Testis (tissue), 2 donors: ENCODE measurements at regions not wholly inside any gene's neighbourhood (a gene's known extent, or its start where the extent isn't known, plus 50 kb on each side); places are given as distances from the start of the nearest gene placed in this dataset.

ENCODE experiments used
- DNase-seq: peaks from one replicate; pipeline ENCODE4 v3.0.0-alpha.2; 2019
- H3K27ac ChIP-seq, 2 donors: fragments of 200-600 bp; sonication (generic); one replicate each; pipeline ENCODE4 v1.5.1; 2019
- H3K27me3 ChIP-seq: fragments of 200-600 bp; sonication (generic); one replicate; pipeline ENCODE4 v1.5.1; 2019
- H3K36me3 ChIP-seq: fragments of 200-600 bp; sonication (generic); one replicate; pipeline ENCODE4 v1.5.1; 2017; ENCODE audit warnings: low read depth; ENCODE audit errors: missing control alignments
- H3K4me1 ChIP-seq: fragments of 200-600 bp; sonication (generic); one replicate; pipeline ENCODE4 v1.5.1; 2019
- H3K4me3 ChIP-seq, 2 donors: fragments of 200-600 bp; sonication (generic); one replicate each; pipeline ENCODE4 v1.5.1; 2017 to 2019
- H3K9me3 ChIP-seq: fragments of 200-600 bp; sonication (generic); one replicate; pipeline ENCODE4 v1.5.1; 2017
- CTCF ChIP-seq, 3 experiments: fragments of 450-650 bp in 2 of 3; fragments of 200-600 bp in 1 of 3; sonication (generic) in 1 of 3; IDR thresholded peaks; one replicate each; pipeline ENCODE4 v1.5.1; 2016 to 2019; ENCODE audit warnings: antibody characterized with exemption in 3 of 3, mild to moderate bottlenecking in 2 of 3, moderate library complexity in 1 of 3
- POLR2A ChIP-seq: fragments of 450-650 bp; IDR thresholded peaks from one replicate; pipeline ENCODE4 v1.6.1; 2017; ENCODE audit warnings: antibody characterized with exemption, mild to moderate bottlenecking, moderate library complexity
- WGBS, 2 donors: methylation state at CpG; one replicate each; pipeline ENCODE4 v1.1.5; 2018; 5-methylcytosine and 5-hydroxymethylcytosine counted together
- intact Hi-C: fragments of 100-400 bp; cut with DNase I; formaldehyde crosslinking; loops from one replicate; pipeline ENCODE4 v1.15.1; 2023; ENCODE audit warnings: low total_unique reads

- no peaks in the 10 kb centered on the region for H3K27me3 ChIP-seq
- WGBS, 2 donors = 70 to 80% methylated on average over 4 of the region's 4 CpGs
- H3K27ac ChIP-seq = no peak overlapping the region
- no peaks in the 10 kb centered on the region for H3K36me3 ChIP-seq
- intact Hi-C loops = no loop called here
- no peak for DNase-seq
- TF ChIP-seq POLR2A (no peak), CTCF (IDR thresholded peaks at IDR 0.05) (no peak)
- peaks cover 10% of the 10 kb centered on the region for H3K4me1 ChIP-seq
- H3K4me3 ChIP-seq = no peak overlapping the region
- H3K9me3 ChIP-seq = no peaks in the 10 kb centered on the region
Measured at GRCh38 chr5:16995372-16995771, 59.3 kb upstream of the MYO10 start.

- H3K27me3 ChIP-seq = no peaks in the 10 kb centered on the region
- no peak for DNase-seq
- no peaks in the 10 kb centered on the region for H3K9me3 ChIP-seq
- intact Hi-C loops = no loop called here
- no peaks in the 10 kb centered on the region for H3K4me1 ChIP-seq
- TF ChIP-seq POLR2A (no peak), CTCF (IDR thresholded peaks at IDR 0.05) (no peak)
- peak overlapping the region in 1 of 2 donors; percentile 54 for H3K27ac ChIP-seq
- WGBS, 2 donors = 51 to 55% methylated on average over 5 of the region's 5 CpGs
- H3K4me3 ChIP-seq = no peak overlapping the region
- H3K36me3 ChIP-seq = no peaks in the 10 kb centered on the region
Measured at GRCh38 chr5:17000291-17000939, 64.3 kb upstream of the MYO10 start.

- DNase-seq = no peak
- Histone ChIP-seq H3K4me3 (no peak overlapping the region), H3K4me1 (no peaks in the 10 kb centered on the region), H3K27me3 (no peaks in the 10 kb centered on the region), H3K36me3 (no peaks in the 10 kb centered on the region), H3K27ac (no peak overlapping the region), H3K9me3 (no peaks in the 10 kb centered on the region)
- no peak for TF ChIP-seq CTCF (IDR thresholded peaks at IDR 0.05)
- TF ChIP-seq POLR2A = no peak
- intact Hi-C loops = no loop called here
- 94 to 99% methylated on average over 3 of the region's 3 CpGs for WGBS, 2 donors
Measured at GRCh38 chr5:17001428-17001827, 65.3 kb upstream of the MYO10 start.

DNA sequence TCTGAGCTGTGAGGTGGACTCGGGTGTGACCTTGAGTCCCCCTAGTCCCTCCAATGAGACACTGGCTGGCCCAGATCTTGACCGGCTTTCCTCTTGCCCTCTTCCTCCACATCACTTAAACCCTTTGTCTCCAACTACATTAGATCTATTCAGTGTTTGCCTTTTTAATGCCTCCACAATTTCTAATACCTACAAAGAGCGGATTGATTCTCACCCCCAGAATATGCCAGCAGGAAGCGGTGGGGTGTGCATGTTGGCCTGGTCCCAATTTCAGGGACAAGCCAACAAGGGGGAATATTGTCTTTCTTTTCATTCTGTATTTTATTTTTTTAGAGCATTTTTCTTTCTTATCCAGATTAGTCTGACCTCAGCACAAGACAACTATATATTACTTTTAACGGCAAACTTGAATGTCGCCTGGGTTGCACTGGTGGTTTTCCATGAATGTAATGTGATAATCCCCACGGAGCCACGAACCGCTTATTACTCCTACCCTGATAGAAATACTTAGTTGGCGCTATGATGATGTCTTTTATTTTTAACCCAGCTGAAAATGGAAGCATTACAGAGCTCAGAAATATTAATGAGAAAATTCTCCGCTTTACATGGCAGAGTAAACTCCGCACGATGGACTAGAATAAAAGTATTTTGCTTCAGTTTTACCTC, 68.5 kb upstream of the MYO10 start:
- TF ChIP-seq CTCF (IDR thresholded peaks at IDR 0.05) = no peak
- TF ChIP-seq POLR2A = no peak
- Histone ChIP-seq H3K27ac (no peak overlapping the region), H3K9me3 (no peaks in the 10 kb centered on the region), H3K36me3 (no peaks in the 10 kb centered on the region), H3K4me1 (no peaks in the 10 kb centered on the region), H3K27me3 (no peaks in the 10 kb centered on the region), H3K4me3 (no peak overlapping the region)
- WGBS, 2 donors = 84 to 85% methylated on average over 13 of the region's 13 CpGs
- no peak for DNase-seq
- intact Hi-C loops = no loop called here
